ENCODE measurements at regions not wholly inside any gene's neighbourhood (a gene's known extent, or its start where the extent isn't known, plus 50 kb on each side); places are given as distances from the start of the nearest gene placed in this dataset.

- TF ChIP-seq CTCF (IDR thresholded peaks at IDR 0.05), result no peak
- no peak for TF ChIP-seq POLR2A (IDR thresholded peaks at IDR 0.05)
These were observed 1135.7 kb upstream of the AGA start for GRCh38 chr4:178577933-178578332.

All from heart left ventricle (tissue), 13 donors.